ENCODE measurements at regions not wholly inside any gene's neighbourhood (a gene's known extent, or its start where the extent isn't known, plus 50 kb on each side); places are given as distances from the start of the nearest gene placed in this dataset.
"Not testable (repeated sequence)": the region's sequence is repeated elsewhere in the genome, so short reads cannot be mapped to it uniquely, and the experiment has no call there.

DNA sequence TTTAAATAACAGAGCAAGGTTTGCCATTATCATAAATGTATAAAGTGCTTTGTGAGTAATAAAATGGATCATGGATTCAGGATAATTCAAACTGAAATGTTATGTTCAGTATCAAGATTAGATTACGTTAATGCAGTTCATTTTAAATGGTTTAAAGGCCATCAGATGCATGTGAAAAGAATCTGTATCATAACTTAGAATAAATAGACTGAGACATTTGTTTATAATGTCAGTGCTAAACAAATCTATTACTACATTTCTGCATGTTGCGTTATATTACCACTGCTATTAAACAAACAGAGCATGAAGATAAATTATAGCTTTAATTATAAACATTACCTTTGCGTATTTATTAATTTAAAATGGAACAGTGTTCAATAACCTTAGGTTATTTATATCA lies 160.2 kb downstream of the TOX3 start:
- DNase-seq = no peak

GRCh38 chr16:52384378-52384777 lies 162.6 kb downstream of the TOX3 start:
- DNase-seq = no peak

DNA sequence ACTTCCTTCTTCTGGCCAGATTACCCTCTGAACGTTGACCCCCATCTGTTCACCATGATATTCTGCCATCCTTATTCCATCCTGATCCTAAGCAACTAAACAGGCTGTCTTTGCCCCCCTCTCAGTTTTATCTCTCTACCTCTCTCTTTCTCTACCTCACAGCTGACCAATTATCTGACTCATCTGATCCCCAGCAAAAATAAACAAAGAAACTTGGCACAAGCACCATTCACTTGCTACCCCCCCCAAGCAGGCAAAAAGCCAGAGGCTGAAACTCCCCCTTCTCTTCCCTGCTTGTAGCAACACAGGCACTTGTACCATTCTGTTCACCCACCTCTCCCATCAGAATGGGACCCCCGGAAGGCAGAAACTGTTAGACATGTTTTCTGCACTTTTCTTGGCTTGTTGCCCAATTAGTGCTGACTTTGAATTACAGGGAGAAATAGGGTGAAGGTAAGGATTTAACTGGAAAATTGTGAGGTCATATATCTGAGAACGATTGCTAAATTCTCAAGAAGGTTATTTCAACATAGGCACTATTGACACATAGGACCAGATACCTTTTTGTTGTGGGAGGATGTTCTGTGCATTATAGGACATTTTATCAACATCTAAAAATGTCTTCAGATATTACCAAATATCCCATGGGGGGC lies 163.2 kb downstream of the TOX3 start:
- DNase-seq = no peak

GRCh38 chr16:52383119-52383518 lies 163.8 kb downstream of the TOX3 start:
- DNase-seq = no peak

GRCh38 chr16:52379551-52379950 lies 167.4 kb downstream of the TOX3 start:
- DNase-seq = no peak

DNA sequence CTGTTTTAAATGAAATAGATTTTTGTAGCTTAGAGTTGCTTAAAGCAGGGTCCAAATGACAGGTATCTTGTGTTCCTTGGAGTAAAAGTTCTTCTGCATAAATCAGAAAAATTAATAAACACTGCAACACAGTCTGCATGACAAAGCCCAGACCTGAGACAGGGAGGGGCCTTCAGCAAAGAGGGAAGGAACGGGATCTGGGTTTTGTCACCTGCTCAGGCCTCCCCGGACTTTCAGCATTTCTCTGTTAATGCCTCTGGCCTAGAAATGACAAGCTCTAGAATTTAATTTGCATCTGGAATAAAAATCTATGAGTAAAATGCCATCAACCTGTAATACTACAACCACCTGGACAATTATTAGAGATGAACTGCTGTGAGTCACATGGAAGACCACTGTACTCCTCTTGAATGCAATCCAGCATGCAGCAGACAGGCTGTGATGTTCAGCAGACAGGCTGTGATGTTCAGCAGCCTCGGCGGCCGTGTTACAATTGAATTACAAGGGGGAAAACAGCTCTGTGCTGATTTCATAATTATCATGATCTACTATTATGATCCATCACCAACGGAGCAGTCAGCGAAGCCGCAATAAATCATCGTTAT lies 170.2 kb downstream of the TOX3 start:
- no peak for DNase-seq

DNA sequence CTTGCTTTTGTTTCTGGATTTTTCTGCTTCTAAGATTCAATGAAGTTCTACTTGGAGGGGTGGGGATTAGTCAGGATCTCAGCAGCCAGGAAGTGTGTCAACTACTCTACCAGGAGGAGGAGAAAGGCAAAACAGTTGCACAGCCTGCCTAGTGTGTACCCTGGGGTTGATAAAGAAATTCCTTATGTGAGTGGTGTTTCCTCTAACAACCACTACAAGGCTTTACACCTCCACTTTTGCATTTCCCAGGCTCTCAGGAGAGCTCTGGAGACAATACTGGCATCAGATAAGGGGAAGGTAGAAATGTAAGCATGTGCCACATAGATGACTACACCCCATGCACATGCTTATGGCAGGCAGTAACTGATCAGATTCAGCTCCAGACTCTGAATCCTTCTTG lies 174.6 kb downstream of the TOX3 start:
- DNase-seq = no peak

DNA sequence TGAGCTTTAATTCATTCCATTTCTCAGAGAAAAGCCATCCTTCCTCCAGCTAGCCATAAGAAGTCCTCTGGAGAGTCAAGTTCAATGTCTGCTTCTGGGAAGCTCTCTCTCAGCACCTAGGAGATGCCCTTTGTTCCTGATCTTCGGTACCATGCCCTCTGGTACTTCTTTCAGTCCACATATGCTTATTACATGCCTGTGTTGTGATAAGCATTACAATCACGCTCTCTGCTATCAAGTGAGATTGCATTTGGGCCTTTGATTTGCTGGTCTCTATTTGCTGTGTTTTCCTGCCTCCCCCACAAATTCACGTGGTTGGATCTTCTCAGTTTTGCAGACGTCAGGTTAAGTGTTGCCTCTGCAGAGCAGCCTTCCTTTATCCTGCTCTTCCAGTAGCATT lies 178.1 kb downstream of the TOX3 start:
- DNase-seq = no peak

GRCh38 chr16:52367821-52368220 lies 179.1 kb downstream of the TOX3 start:
- DNase-seq = no peak

GRCh38 chr16:52366983-52367382 lies 180.0 kb downstream of the TOX3 start:
- DNase-seq = no peak

DNA sequence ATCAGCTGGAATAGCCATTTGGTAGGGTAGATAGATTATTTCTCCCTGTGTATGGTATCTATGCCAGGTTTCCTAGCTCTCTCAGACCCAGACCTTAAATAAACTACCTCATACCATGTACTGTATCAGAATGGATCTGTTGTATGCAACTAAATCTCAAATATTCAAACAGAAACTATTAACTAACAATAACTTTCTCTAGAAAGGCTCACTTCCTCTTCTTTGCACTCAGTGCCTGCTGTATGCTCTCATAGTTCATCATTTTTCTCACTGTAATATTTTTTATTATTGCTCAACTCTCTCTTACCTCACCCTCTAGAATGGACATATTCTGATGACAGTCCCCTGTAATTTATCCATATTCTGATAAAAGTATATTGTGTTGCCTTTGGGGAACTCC lies 182.4 kb downstream of the TOX3 start:
- DNase-seq = no peak

- peak in 1 of 5 experiments; percentile 10 for DNase-seq
Measured at GRCh38 chr16:52363082-52363481, 183.9 kb downstream of the TOX3 start.

- no peak for DNase-seq
Measured at GRCh38 chr16:52357711-52358110, 189.2 kb downstream of the TOX3 start.

GRCh38 chr16:52353249-52353648 lies 193.7 kb downstream of the TOX3 start:
- no peak for DNase-seq

DNA sequence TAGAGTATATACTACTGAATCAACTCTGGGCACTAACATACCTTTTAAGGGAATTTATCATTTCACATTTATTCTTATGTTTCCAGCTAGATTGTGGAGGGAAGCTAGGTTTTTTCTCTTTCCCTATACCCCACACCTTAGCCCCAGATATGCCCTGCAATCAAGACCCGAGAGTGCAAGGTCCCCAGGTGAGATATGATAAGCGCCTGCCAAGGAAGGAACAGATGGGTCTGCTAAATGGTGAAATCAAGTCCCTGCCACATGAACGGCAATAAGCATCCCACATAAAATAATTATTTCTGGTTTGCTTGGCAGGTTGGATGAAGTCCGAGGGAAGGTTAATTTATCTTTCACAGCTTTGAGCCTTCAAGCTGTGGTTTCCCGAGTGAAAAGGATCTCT lies 195.5 kb downstream of the TOX3 start:
- no peak for DNase-seq

- DNase-seq = no peak
Measured at GRCh38 chr16:52350031-52350642, 196.8 kb downstream of the TOX3 start.

- no peak for DNase-seq
Measured at GRCh38 chr16:52346709-52347108, 200.2 kb downstream of the TOX3 start.

GRCh38 chr16:52333673-52334072 lies 213.3 kb downstream of the TOX3 start:
- not testable (repeated sequence) for DNase-seq

DNA sequence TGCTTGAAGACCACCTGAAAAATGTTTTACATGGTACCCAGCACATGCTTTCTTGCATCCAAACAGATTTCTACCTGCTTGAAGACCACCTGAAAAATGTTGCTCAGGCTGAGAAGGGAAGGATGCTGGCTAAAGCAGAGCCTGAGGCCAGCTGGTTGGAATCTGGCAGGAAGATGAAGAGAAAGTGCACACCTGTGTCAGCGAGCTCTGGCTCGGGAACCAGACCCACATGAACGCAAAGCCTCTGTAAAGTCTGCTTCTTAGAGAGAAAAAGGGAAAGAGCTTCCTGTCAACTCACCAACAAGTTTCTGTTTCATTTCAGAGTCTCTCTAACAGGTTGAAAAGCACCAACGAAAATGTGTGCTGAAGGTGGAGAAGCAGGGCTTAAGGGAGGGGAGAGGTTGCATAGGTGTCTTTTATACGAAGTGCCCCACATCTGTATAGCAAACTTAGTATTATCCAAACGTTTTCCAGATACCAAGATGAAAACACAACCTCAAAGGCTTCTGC lies 226.0 kb downstream of the TOX3 start:
- DNase-seq = no peak

- DNase-seq = no peak
Measured at GRCh38 chr16:52318302-52319009, 228.5 kb downstream of the TOX3 start.

DNA sequence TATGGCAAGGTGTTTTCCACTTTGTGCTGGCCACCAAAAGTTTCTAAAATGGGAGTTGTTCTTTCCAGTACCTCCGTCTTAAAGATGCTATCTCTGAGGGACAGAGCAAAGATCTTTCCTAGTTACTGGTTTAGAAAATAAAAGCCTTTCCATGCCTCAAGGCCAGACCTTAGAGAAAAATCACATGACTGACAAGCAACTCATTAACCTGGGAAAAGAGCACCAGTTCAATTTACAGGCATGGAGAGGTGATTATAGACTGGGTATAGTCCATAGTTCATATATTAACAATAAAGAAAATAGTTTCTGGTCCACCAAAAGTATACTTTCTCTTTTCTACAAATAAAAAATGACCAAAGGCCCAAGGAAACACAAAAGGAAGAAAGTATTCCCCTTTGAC lies 230.7 kb downstream of the TOX3 start:
- no peak for DNase-seq

DNA sequence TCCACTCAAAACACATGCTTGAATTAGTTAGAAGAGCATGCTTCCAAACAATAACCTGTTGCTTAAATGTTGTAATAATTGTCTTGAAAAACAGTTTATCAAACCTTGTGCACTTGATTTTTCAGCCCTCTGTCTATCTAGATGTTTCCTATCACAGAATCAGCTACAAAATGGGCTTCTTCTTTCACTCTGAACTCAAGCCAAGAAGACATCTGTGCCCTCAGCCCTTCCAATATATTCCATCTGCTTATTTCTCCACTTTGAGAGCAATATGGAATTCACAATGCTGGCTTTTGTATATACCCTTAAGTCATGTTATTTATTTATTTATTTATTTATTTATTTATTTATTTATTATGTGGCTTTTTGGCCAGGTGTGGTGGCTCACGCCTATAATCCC lies 234.2 kb downstream of the TOX3 start:
- no peak for DNase-seq
